PC-9 (cell line): ENCODE measurements at regions not wholly inside any gene's neighbourhood (a gene's known extent, or its start where the extent isn't known, plus 50 kb on each side); places are given as distances from the start of the nearest gene placed in this dataset.

Experiments used
- CTCF ChIP-seq: fragments of 200-600 bp; sonication (generic); conservative IDR thresholded peaks from 2 replicates; pipeline ENCODE4 v1.6.1; 2017; ENCODE audit warnings: mixed run types, antibody characterized with exemption, mild to moderate bottlenecking, moderate library complexity
- EZH2 ChIP-seq: fragments of 200-600 bp; sonication (generic); IDR thresholded peaks from 2 replicates; pipeline ENCODE4 v1.8.0; 2017; ENCODE audit warnings: antibody characterized with exemption, low read depth

DNA sequence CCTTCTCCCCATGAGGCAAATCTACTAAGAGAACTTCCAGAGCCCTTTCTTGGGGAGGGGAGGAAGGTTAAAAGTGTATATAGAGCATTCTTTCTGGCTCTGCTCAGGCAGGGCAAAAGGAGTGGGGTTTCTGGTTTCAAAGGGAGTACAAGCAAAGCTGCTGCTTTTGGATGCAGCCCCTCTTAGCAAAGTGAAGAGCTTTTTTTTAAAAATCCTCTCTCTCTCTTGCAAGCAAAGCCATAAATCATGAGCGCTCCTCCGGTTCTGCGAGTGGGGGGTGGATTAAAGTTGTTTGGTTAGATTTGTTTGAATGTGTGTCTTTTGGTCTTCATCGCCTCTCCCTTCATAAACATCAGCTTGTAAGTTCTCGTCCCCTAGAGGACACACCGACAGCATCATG is 546.6 kb upstream of the TBX3 start:
- TF ChIP-seq CTCF (no peak), EZH2 (no peak)
